Gastrocnemius medialis (tissue), 4 donors: ENCODE measurements at regions not wholly inside any gene's neighbourhood (a gene's known extent, or its start where the extent isn't known, plus 50 kb on each side); places are given as distances from the start of the nearest gene placed in this dataset.

ENCODE experiments used
- POLR2A ChIP-seq, 2 donors: fragments of 450-650 bp; IDR thresholded peaks; one replicate each; pipeline ENCODE4 v1.6.1; 2017; ENCODE audit warnings: antibody characterized with exemption in 2 of 2, mild to moderate bottlenecking in 2 of 2, moderate library complexity in 2 of 2
- TF ChIP-seq, protein P1 (sequence below), 5 experiments: fragments of 450-650 bp in 3 of 5; fragments of 200-600 bp in 2 of 5; sonication (generic) in 2 of 5; IDR thresholded peaks in 4 of 5; conservative IDR thresholded peaks in 1 of 5; 1 replicate in 4 of 5; 2 replicates in 1 of 5; pipeline ENCODE4 v1.5.1; 2016 to 2019; ENCODE audit warnings: antibody characterized with exemption in 5 of 5, mild to moderate bottlenecking in 3 of 5, moderate library complexity in 3 of 5

DNA sequence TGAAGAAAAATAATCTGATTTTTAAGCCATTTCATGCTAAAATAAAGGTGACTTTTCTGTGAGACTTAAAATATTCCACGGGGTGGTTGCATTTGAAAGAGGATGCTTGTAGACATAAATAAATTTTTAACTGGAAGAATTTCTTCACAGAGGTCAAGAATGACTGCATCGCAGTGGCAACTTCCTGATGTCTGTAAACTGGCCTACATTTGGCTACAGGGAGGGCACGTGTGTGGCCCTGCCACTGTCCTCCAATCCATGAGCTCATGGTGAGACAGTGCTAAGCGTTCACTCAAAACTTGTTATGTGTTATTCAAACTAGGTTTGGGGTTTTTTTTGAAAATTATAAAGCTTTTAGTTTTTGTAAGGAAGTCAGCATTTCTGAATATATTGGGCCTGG is 1089.3 kb downstream of the EFNB2 start:
- TF ChIP-seq, protein P1, sequence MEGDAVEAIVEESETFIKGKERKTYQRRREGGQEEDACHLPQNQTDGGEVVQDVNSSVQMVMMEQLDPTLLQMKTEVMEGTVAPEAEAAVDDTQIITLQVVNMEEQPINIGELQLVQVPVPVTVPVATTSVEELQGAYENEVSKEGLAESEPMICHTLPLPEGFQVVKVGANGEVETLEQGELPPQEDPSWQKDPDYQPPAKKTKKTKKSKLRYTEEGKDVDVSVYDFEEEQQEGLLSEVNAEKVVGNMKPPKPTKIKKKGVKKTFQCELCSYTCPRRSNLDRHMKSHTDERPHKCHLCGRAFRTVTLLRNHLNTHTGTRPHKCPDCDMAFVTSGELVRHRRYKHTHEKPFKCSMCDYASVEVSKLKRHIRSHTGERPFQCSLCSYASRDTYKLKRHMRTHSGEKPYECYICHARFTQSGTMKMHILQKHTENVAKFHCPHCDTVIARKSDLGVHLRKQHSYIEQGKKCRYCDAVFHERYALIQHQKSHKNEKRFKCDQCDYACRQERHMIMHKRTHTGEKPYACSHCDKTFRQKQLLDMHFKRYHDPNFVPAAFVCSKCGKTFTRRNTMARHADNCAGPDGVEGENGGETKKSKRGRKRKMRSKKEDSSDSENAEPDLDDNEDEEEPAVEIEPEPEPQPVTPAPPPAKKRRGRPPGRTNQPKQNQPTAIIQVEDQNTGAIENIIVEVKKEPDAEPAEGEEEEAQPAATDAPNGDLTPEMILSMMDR (IDR thresholded peaks at IDR 0.05 in 4 of 5, conservative IDR thresholded peaks at IDR 0.05 in 1 of 5) = no peak
- no peak for TF ChIP-seq POLR2A (IDR thresholded peaks at IDR 0.05)
